SK-MEL-5 (cell line): ENCODE measurements at regions not wholly inside any gene's neighbourhood (a gene's known extent, or its start where the extent isn't known, plus 50 kb on each side); places are given as distances from the start of the nearest gene placed in this dataset.
"Not testable (repeated sequence)": the region's sequence is repeated elsewhere in the genome, so short reads cannot be mapped to it uniquely, and the experiment has no call there.

ENCODE experiments used
- DNase-seq: peaks from one replicate; pipeline ENCODE4 v3.0.0-alpha.2; 2016; ENCODE audit warnings: low read depth, low spot score
- in situ Hi-C: cut with HindIII; loops from 2 replicates; pipeline ENCODE4 v1.10.0; 2016; ENCODE audit warnings: low sequenced_read_pairs, high pct_unique_total_duplicates, low pct_unique_long_range_greater_than_20kb

DNA sequence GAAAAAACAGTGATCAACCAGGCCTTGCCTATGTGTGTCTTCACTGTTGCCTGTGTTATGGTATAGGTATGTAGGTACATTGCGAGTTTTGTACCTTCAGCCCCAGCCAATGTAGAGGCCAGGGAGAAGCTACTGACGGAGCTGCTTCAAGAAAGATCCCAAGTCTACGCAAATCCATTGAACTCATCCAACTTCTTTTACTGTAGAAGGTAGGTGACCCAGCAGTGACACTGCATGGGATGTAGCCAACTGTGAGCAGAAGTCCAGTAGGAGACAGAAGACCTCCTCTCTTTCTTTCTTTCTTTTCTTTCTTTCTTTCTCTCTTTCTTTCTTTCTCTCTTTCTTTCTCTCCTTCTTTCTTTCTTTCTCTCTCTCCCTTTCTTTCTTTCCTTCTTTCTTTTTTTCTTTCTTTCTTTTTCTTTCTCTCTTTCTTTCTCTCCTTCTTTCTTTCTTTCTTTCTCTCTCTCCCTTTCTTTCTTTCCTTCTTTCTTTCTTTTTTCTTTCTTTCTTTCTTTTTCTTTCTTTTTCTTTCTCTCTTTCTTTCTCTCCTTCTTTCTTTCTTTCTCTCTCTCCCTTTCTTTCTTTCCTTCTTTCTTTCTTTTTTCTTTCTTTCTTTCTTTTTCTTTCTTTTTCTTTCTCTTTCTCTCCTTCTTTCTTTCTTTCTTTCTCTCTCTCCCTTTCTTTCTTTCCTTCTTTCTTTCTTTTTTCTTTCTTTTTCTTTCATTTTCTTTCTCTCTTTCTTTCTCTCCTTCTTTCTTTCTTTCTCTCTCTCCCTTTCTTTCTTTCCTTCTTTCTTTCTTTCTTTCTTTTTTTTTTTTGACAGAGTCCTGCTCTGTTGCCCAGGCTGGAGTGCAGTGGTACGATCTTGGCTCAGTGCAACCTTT is 88.7 kb upstream of the NCK2 start:
- in situ Hi-C loops, DNase-seq: not testable (repeated sequence)

- in situ Hi-C loops = no loop called here
These were observed 89.5 kb upstream of the NCK2 start for GRCh38 chr2:105655244-105655643.

GRCh38 chr2:105654474-105655004 is 90.2 kb upstream of the NCK2 start:
- in situ Hi-C loops = no loop called here
- DNase-seq = peak; percentile 33

More at GRCh38 chr2:105655244-105655643, 89.5 kb upstream of the NCK2 start:
- DNase-seq = no peak

- no peak for DNase-seq
- in situ Hi-C loops = no loop called here
These were observed 91.4 kb upstream of the NCK2 start for GRCh38 chr2:105653302-105653701.

- DNase-seq = no peak
- in situ Hi-C loops = no loop called here
These were observed 92.5 kb upstream of the NCK2 start for GRCh38 chr2:105652014-105652796.

DNA sequence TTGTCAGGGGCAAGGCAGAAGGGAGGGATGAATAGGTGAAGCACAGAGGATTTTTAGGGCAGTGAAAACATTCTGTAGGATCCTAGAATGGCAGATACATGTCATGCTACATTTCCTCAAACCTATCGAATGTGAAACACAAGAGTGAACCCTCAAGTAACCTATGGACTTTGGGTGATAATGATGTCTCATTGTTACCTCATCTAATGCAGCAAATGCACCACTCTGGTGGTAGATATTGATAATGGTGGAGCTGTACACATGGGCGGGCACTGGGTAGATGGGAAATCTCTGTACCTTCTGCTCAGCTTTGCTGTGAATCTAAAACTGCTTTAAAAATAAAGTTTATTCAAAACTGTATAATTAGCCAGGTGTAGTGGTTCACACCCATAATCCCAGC is 95.2 kb upstream of the NCK2 start:
- no peak for DNase-seq
- in situ Hi-C loops = no loop called here

DNA sequence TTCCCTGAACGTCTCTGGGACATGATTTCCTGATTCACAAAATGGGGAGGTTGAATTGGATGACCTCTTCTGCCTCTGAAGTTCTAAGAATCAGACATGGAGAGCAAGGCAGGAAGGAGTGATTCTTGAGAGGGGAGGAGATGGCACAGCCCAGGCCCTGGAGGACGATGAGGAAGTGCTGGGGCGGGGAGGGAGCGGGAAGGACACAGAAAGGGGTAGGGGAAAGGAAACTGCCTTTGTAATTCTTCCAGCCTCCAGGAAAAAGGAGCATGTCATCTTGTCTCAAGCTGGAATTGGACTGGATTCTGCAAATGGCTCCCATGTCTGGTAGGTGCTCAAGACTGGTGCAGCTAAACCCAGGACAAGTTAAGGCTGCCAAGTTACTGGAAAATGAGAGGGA is 97.0 kb upstream of the NCK2 start:
- in situ Hi-C loops = no loop called here
- no peak for DNase-seq

- in situ Hi-C loops = no loop called here
These were observed 98.0 kb upstream of the NCK2 start for GRCh38 chr2:105646774-105647076.

DNA sequence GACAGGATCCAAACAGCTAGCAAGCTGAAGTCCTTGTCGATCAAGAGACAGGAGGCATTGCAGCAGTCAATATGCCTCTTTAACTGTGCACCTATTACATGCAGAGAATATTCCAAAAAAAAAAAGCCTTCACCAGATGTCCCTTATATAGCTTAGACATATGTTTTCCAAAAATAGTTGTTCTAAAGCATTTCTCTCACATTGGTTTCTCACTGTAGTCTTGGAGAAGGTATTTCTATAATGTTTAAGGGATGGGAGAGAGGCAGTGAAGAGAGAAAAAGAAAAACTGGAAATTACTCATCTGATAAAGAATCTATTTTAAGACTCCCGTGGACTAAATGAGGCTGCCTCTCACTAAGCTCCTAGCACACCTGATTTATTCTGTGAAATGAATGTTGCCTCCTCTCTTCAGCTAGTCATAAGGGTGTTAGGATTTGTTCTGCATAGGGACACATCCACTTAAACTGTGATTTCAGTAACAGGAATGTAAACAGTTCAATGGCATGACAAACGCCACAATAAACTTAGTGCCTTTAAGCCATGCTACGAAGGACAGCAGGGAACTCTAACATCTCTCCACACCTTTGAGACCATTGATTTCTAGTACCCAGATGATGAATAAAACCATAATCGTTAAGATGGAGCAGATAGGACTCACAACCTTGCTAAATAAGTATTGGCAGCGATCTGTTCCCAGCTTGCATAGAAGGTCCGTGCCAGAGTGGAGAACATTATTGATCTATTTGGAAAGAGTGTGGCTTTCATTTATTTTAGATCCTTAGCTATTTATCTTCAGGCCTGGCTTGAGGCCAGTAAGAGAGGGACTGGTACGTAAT is 98.6 kb upstream of the NCK2 start:
- DNase-seq = no peak

More at GRCh38 chr2:105646774-105647076, 98.0 kb upstream of the NCK2 start:
- no peak for DNase-seq

GRCh38 chr2:105645031-105645937 is 99.4 kb upstream of the NCK2 start:
- in situ Hi-C loops = no loop called here
- no peak for DNase-seq

More for the DNA sequence above, 98.6 kb upstream of the NCK2 start:
- in situ Hi-C loops = no loop called here

DNA sequence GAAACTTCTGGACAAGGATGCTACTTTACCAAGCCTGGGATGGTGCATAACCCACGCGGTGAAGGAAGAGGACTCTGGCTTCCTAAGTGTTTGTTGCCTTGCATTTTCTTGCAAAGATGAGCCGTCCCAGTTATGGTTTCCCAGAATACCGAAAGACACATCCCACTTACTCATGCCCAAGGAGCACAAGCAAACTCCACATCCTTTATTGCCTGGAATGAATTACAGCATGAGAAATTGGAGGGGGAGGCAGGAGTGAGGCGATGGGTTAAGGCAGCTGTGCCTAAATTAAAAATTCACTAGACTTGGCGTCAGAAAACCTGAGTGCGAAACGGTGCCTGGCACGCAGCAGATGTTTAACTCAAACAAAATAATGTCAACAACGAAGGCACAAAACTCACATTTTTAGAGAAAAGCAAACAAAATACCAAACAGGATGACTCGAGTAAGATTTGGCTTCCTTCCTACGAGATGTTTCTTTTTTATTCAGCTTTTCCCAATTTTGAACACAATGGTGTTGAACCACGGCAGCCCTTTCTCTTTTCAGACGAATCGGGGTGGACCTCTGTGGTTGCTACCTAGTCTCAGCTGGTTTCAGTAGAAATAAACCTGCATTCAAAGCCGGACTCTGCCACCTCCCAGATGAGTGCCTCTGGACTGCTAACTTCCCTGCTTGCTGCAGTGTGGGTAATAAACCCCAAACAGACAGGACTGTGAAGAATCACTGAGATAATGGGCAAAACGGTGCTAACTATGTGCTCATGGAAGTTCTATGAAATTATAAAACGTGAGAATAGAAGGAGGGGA is 100.3 kb upstream of the NCK2 start:
- in situ Hi-C loops = no loop called here
- DNase-seq = no peak

- in situ Hi-C loops = no loop called here
- no peak for DNase-seq
These were observed 101.1 kb upstream of the NCK2 start for GRCh38 chr2:105643405-105644173.

DNA sequence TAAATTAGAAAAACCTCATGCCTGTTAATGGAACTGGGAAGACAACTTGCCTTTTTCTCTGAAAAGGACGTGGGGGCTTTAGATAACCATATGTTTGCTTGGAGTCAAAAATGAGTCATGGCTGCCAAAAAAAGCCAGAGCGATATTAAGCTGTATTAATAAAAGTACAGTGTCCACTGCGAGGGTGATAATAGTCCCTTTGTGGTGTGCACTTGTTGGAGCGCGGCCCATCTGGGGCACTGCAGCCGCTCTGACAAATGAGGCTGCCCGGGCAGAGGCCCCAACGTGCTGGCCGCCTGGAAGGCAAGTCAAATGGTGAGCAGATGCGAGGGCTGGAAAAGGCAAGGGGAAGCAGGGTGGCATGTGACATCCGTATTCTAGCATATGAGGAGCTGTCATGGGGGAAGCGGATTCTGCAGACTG is 103.3 kb upstream of the NCK2 start:
- peak; percentile 96 for DNase-seq
- in situ Hi-C loops = no loop called here

DNA sequence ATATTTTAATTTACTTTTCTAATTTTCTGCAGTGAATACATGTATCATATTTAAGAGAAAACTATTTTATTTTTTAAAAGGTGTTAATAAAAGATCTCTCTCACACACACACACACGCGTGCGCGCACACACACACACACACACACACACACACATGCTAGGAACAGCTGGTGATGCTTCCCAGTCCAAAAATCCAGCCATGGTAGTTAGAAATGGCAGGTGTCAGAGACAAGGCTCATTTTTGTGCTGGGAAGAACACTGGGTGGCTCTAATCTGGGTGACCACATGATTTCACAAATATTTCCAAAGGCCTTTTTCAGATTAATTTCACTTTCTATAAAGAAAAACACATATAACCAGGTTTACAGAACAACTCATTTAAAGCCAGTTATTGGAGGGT is 104.5 kb upstream of the NCK2 start:
- in situ Hi-C loops = no loop called here
- peak; percentile 16 for DNase-seq

- in situ Hi-C loops = no loop called here
- peak; percentile 57 for DNase-seq
These were observed 108.5 kb upstream of the NCK2 start for GRCh38 chr2:105636109-105636740.
